ENCODE measurements at regions not wholly inside any gene's neighbourhood (a gene's known extent, or its start where the extent isn't known, plus 50 kb on each side); places are given as distances from the start of the nearest gene placed in this dataset.
"Not testable (repeated sequence)": the region's sequence is repeated elsewhere in the genome, so short reads cannot be mapped to it uniquely, and the experiment has no call there.

DNA sequence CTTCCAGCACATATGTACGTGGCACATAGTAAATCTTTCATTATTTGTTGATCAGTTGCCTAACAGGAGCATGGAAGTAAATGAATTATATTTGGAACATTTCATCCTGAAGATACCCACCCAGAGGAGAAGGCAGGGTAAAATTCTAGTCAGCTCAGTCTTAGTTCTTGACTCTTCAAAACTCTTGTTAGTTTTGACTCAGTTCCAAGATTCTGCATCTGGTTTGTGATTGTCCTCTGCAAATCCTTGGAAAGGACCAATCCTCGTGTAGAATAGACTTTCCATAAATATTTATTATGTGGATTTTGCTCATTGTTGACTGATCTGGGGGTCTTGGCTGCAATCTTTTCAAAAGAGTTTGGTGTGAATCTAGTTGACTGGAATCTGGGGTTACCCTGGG, 257.5 kb upstream of the FAT1 start:
- Histone ChIP-seq H3K36me3 (ENCODE audit: control insufficient read depth, insufficient read depth, low read length) (no peaks in the 10 kb centered on the region), H3K27me3 (replicated peaks; ENCODE audit: control insufficient read depth, insufficient read depth, low read length) (no peaks in the 10 kb centered on the region), H3K4me3 (replicated peaks; ENCODE audit: low read depth, low read length) (no peak overlapping the region)
- TF ChIP-seq, protein P1, sequence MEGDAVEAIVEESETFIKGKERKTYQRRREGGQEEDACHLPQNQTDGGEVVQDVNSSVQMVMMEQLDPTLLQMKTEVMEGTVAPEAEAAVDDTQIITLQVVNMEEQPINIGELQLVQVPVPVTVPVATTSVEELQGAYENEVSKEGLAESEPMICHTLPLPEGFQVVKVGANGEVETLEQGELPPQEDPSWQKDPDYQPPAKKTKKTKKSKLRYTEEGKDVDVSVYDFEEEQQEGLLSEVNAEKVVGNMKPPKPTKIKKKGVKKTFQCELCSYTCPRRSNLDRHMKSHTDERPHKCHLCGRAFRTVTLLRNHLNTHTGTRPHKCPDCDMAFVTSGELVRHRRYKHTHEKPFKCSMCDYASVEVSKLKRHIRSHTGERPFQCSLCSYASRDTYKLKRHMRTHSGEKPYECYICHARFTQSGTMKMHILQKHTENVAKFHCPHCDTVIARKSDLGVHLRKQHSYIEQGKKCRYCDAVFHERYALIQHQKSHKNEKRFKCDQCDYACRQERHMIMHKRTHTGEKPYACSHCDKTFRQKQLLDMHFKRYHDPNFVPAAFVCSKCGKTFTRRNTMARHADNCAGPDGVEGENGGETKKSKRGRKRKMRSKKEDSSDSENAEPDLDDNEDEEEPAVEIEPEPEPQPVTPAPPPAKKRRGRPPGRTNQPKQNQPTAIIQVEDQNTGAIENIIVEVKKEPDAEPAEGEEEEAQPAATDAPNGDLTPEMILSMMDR (IDR thresholded peaks at IDR 0.05; ENCODE audit: insufficient read depth, low read length, poor library complexity, severe bottlenecking): no peak
- DNase-seq (ENCODE audit: extremely low read depth, insufficient read length): no peak

DNA sequence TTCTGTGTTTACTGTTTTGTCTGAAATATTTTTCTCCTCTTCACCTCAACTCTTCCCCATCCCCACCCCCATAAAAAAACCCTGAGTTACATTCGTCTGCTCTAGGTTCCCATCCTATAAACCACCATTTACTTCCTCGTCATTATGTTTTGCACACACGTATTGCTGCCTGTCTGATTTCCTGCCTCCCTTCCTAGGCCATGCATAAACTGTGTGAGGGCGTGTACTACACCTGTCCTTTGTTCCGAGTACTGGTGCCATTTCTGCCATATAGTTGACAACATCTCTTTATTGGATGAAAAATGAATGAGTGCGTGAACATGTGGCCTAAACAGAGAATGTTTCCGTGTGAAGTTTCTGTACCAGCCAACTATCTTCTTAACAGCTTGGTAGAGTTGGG, 258.5 kb upstream of the FAT1 start:
- no peaks in the 10 kb centered on the region for H3K36me3 ChIP-seq (ENCODE audit: control insufficient read depth, insufficient read depth, low read length)
- no peak overlapping the region for H3K4me3 ChIP-seq (replicated peaks; ENCODE audit: low read depth, low read length)
- TF ChIP-seq, protein P1 (IDR thresholded peaks at IDR 0.05; ENCODE audit: insufficient read depth, low read length, poor library complexity, severe bottlenecking): no peak
- no peaks in the 10 kb centered on the region for H3K27me3 ChIP-seq (replicated peaks; ENCODE audit: control insufficient read depth, insufficient read depth, low read length)
- no peak for DNase-seq (ENCODE audit: extremely low read depth, insufficient read length)

DNA sequence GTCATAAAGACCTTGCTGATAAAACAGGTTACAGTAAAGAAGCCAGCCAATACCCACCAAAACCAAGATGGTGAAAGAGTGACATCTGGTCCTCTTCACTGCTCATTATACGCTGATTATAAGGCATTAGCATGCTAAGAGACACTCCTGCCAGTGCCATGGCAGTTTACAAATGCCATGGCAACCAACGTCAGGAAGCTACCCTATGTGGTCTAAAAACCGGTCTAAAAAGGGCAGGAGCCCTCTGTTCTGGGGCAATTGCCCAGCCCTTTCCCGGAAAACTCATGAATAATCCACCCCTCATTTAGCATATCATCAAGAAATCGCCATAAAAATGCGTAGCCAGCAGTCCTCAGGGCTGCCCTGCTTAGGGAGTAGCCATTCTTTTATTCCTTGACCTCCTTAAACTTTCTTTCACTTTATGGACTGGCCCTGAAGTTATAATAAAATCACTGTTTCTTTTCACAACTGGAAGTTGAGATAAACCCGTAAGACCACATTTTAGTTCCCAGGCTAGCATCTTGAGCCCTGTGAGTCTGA, 260.5 kb upstream of the FAT1 start:
- no peak for DNase-seq (ENCODE audit: extremely low read depth, insufficient read length)
- Histone ChIP-seq H3K36me3 (ENCODE audit: control insufficient read depth, insufficient read depth, low read length) (no peaks in the 10 kb centered on the region), H3K4me3 (replicated peaks; ENCODE audit: low read depth, low read length) (no peak overlapping the region), H3K27me3 (replicated peaks; ENCODE audit: control insufficient read depth, insufficient read depth, low read length) (no peaks in the 10 kb centered on the region)
- TF ChIP-seq, protein P1 (IDR thresholded peaks at IDR 0.05; ENCODE audit: insufficient read depth, low read length, poor library complexity, severe bottlenecking): no peak

DNA sequence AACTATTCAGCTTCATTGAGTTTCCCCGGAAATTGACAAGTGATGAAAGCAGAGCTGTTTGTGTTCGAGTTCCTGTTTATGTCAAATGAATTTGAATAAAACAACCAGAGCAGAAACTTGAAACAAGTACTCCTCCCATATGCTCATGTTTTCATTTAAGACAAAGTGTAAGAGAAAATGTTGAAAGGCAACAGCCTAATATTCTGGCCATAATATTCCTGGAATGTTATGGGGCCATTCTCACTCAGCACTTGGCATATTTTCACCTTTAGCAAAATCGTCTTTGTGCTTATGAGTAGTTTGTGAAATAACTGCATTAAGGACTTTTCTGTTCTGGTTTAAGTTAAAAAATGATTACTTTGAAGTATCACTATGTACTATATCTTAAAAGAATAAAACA, 276.0 kb upstream of the FAT1 start:
- no peaks in the 10 kb centered on the region for H3K27me3 ChIP-seq (replicated peaks; ENCODE audit: control insufficient read depth, insufficient read depth, low read length)
- H3K4me3 ChIP-seq (replicated peaks; ENCODE audit: low read depth, low read length): no peak overlapping the region
- no peak for DNase-seq (ENCODE audit: extremely low read depth, insufficient read length)
- no peaks in the 10 kb centered on the region for H3K36me3 ChIP-seq (ENCODE audit: control insufficient read depth, insufficient read depth, low read length)
- TF ChIP-seq, protein P1 (IDR thresholded peaks at IDR 0.05; ENCODE audit: insufficient read depth, low read length, poor library complexity, severe bottlenecking): no peak

DNA sequence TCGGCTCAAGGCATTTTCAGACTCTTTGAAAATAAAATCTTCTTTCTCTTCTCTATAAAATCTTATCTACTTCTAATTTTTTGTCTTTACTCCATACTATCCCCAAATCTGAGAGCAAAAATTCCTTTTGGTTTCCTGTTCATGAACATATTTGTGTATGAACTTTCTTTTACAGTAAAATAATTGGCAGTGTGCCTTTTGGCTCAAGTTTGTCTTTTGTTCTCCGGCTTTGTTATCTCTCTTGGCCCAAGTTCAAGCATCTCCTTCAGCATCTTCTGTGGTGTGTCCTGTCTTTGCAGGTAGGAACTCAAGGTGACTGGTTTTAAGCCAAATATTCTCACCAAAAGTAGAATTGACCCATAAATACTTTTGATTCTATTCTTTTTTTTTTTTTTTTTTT, 276.6 kb upstream of the FAT1 start:
- Histone ChIP-seq H3K27me3 (replicated peaks; ENCODE audit: control insufficient read depth, insufficient read depth, low read length) (no peaks in the 10 kb centered on the region), H3K4me3 (replicated peaks; ENCODE audit: low read depth, low read length) (no peak overlapping the region), H3K36me3 (ENCODE audit: control insufficient read depth, insufficient read depth, low read length) (no peaks in the 10 kb centered on the region)
- no peak for DNase-seq (ENCODE audit: extremely low read depth, insufficient read length)
- TF ChIP-seq, protein P1 (IDR thresholded peaks at IDR 0.05; ENCODE audit: insufficient read depth, low read length, poor library complexity, severe bottlenecking): no peak

DNA sequence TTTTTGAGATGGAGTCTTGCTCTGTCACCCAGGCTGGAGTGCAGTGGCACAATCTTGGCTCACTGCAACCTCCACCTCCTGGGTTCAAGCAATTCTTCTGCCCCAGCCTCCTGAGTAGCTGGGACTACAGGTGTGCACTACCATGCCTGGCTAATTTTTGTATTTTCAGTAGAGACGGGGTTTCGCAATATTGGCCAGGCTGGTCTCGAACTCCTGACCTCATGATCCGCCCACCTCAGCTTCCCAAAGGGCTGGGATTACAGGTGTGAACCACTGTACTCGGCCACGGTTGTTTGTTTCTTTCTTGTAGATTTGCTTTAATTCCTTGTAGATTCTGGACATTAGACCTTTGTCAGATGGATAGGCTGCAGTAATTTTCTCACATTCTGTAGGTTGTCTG, 278.5 kb upstream of the FAT1 start:
- H3K27me3 ChIP-seq (replicated peaks; ENCODE audit: control insufficient read depth, insufficient read depth, low read length); DNase-seq (ENCODE audit: extremely low read depth, insufficient read length); H3K36me3 ChIP-seq (ENCODE audit: control insufficient read depth, insufficient read depth, low read length); H3K4me3 ChIP-seq (replicated peaks; ENCODE audit: low read depth, low read length): not testable (repeated sequence)

Data from GM06990 (cell line).